Lung (tissue), 11 donors: ENCODE measurements at regions not wholly inside any gene's neighbourhood (a gene's known extent, or its start where the extent isn't known, plus 50 kb on each side); places are given as distances from the start of the nearest gene placed in this dataset.

Source experiments
- ATAC-seq: fragments of 200-7000 bp; cut with Tn5 transposase; one replicate; pipeline ENCODE4 v1.9.1; 2020; ENCODE audit warnings: moderate number of reproducible peaks; ENCODE audit not compliant: insufficient read depth, low FRiP score
- DNase-seq, 3 donors: peaks; one replicate each; pipeline ENCODE4 v3.0.0-alpha.2; 2013 to 2017
- H3K27ac ChIP-seq, 2 donors: one replicate each; pipeline ENCODE4 v1.5.1; 2013; ENCODE audit warnings: mild to moderate bottlenecking in 2 of 2, moderate library complexity in 2 of 2, control low read depth in 1 of 2, inconsistent platforms in 1 of 2, low read depth in 1 of 2, low read length in 1 of 2
- H3K27me3 ChIP-seq, 3 donors: one replicate each; pipeline ENCODE4 v1.5.1; 2013; ENCODE audit warnings: low read length in 2 of 3; ENCODE audit not compliant: control insufficient read depth in 3 of 3, insufficient read depth in 3 of 3
- H3K36me3 ChIP-seq, 4 donors: one replicate each; pipeline ENCODE4 v1.5.1; 2013; ENCODE audit warnings: low read length in 4 of 4, mild to moderate bottlenecking in 1 of 4, moderate library complexity in 1 of 4; ENCODE audit not compliant: control insufficient read depth in 4 of 4, insufficient read depth in 4 of 4
- H3K4me1 ChIP-seq, 5 donors: one replicate each; pipeline ENCODE4 v1.5.1; 2013; ENCODE audit warnings: low read length in 5 of 5, mild to moderate bottlenecking in 2 of 5, moderate library complexity in 1 of 5; ENCODE audit not compliant: control insufficient read depth in 5 of 5, insufficient read depth in 5 of 5
- H3K4me3 ChIP-seq: one replicate; pipeline ENCODE4 v1.5.1; 2013; ENCODE audit warnings: mild to moderate bottlenecking, control low read depth, moderate library complexity
- H3K9ac ChIP-seq, 2 donors: one replicate each; pipeline ENCODE4 v1.5.1; 2013; ENCODE audit warnings: low read length in 2 of 2, control low read depth in 1 of 2; ENCODE audit not compliant: insufficient read depth in 1 of 2
- H3K9me3 ChIP-seq, 4 donors: one replicate each; pipeline ENCODE4 v1.5.1; 2013; ENCODE audit warnings: low read length in 3 of 4, mild to moderate bottlenecking in 1 of 4, moderate library complexity in 1 of 4; ENCODE audit not compliant: control insufficient read depth in 4 of 4, insufficient read depth in 3 of 4
- CTCF ChIP-seq: IDR thresholded peaks from 2 replicates; pipeline ENCODE4 v1.5.1; 2012; ENCODE audit warnings: mild to moderate bottlenecking; ENCODE audit errors: control extremely low read depth, extremely low read depth
- WGBS, 2 donors: extraction: QIAGEN DNeasy Blood & Tissue Kit; methylation state at CpG; one replicate each; pipeline ENCODE4 v1.1.7; 2013; 5-methylcytosine and 5-hydroxymethylcytosine counted together
- donor health status: control.
- donor health status: control.
- donor health status: Bipolar disorder and iron deficiency.
- donor health status: healthy.
- donor health status: DM: yes; HTN: yes; CAD: no.

- Histone ChIP-seq H3K9me3 (peaks cover 0 to 2% (median 0%) of the 10 kb centered on the region in 4 donors), H3K27me3 (no peaks in the 10 kb centered on the region), H3K4me3 (no peak overlapping the region), H3K4me1 (no peaks in the 10 kb centered on the region), H3K9ac (no peak overlapping the region), H3K27ac (no peak overlapping the region), H3K36me3 (no peaks in the 10 kb centered on the region)
- ATAC-seq, result no peak
- no peak for DNase-seq
- 66 to 87% methylated on average over 2 of the region's 2 CpGs for WGBS, 2 donors
- TF ChIP-seq CTCF, result no peak
These were observed 171.6 kb upstream of the PPP2R2B start for GRCh38 chr5:147050172-147050571.

- Histone ChIP-seq H3K9me3 (peaks cover 0 to 2% (median 0%) of the 10 kb centered on the region in 4 donors), H3K4me1 (no peaks in the 10 kb centered on the region), H3K27ac (no peak overlapping the region), H3K4me3 (no peak overlapping the region), H3K9ac (no peak overlapping the region), H3K36me3 (no peaks in the 10 kb centered on the region), H3K27me3 (no peaks in the 10 kb centered on the region)
- 81 to 84% methylated on average over 5 of the region's 5 CpGs for WGBS, 2 donors
- TF ChIP-seq CTCF, result no peak
- DNase-seq (no peak), ATAC-seq (no peak)
These were observed 172.6 kb upstream of the PPP2R2B start for GRCh38 chr5:147051193-147051592.

GRCh38 chr5:147052519-147052918 lies 174.0 kb upstream of the PPP2R2B start:
- H3K4me1 ChIP-seq, result no peaks in the 10 kb centered on the region
- H3K27me3 ChIP-seq, result no peaks in the 10 kb centered on the region
- ATAC-seq (no peak), DNase-seq (no peak)
- WGBS, 2 donors, result 93 to 95% methylated on average over 4 of the region's 4 CpGs
- peaks cover 0 to 2% (median 0%) of the 10 kb centered on the region in 4 donors for H3K9me3 ChIP-seq
- TF ChIP-seq CTCF, result no peak
- no peak overlapping the region for H3K9ac ChIP-seq
- H3K36me3 ChIP-seq, result no peaks in the 10 kb centered on the region
- H3K4me3 ChIP-seq, result no peak overlapping the region
- H3K27ac ChIP-seq, result no peak overlapping the region

- TF ChIP-seq CTCF, result no peak
- Histone ChIP-seq H3K4me3 (no peak overlapping the region), H3K9me3 (no peaks in the 10 kb centered on the region), H3K4me1 (no peaks in the 10 kb centered on the region), H3K27me3 (no peaks in the 10 kb centered on the region), H3K36me3 (no peaks in the 10 kb centered on the region), H3K9ac (no peak overlapping the region), H3K27ac (no peak overlapping the region)
- no peak for ATAC-seq
- no peak for DNase-seq
- 70% methylated on average over 5 of the region's 5 CpGs for WGBS, 2 donors
These were observed 176.7 kb upstream of the PPP2R2B start for GRCh38 chr5:147055089-147055826.
